H1 (cell line): ENCODE measurements at regions not wholly inside any gene's neighbourhood (a gene's known extent, or its start where the extent isn't known, plus 50 kb on each side); places are given as distances from the start of the nearest gene placed in this dataset.

ENCODE experiments used
- CTCF ChIA-PET: fragments of 300-600 bp; sonication (Branson Sonifier 250); formaldehyde crosslinking; loops from one replicate; lab custom pipeline; 2021; ENCODE audit not compliant: partially characterized antibody; lab: Charles Lee
- POLR2A ChIA-PET: fragments of 300-600 bp; sonication (Branson Sonifier 250); formaldehyde crosslinking; loops from one replicate; lab custom pipeline; 2021; ENCODE audit warnings: inconsistent platforms; ENCODE audit not compliant: partially characterized antibody; lab: Charles Lee
- DNase-seq, 2 experiments: peaks; one replicate each; pipeline versions ENCODE4 v3.0.0 to v3.0.0-alpha.2; 2010 to 2022; ENCODE audit warnings: low spot score in 2 of 2, low read depth in 1 of 2, mixed read lengths in 1 of 2
- FAIRE-seq: peaks from 2 replicates; lab custom pipeline; 2011; peaks lifted over from hg19 to GRCh38; lab: Jason Lieb, UNC
- H2AFZ ChIP-seq: 2 replicates; pipeline ENCODE4 v1.8.1; 2012; ENCODE audit warnings: low read length, inconsistent platforms
- H2AK5ac ChIP-seq: 2 replicates; pipeline ENCODE4 v1.6.1; 2013; ENCODE audit warnings: low read depth, low read length
- H2BK120ac ChIP-seq: replicated peaks from 2 replicates; pipeline ENCODE3; 2013; ENCODE audit warnings: low read depth, low read length, inconsistent platforms
- H2BK12ac ChIP-seq: 2 replicates; pipeline ENCODE4 v1.6.1; 2013; ENCODE audit warnings: low read depth, low read length
- H2BK15ac ChIP-seq: 2 replicates; pipeline ENCODE4 v1.6.1; 2013; ENCODE audit warnings: low read length
- H2BK20ac ChIP-seq: 2 replicates; pipeline ENCODE4 v1.6.1; 2013; ENCODE audit warnings: low read length
- H2BK5ac ChIP-seq: 2 replicates; pipeline ENCODE4 v1.6.1; 2013; ENCODE audit warnings: low read depth, low read length
- H3K14ac ChIP-seq: 2 replicates; pipeline ENCODE4 v1.6.1; 2013; ENCODE audit warnings: inconsistent platforms; ENCODE audit not compliant: insufficient read length
- H3K18ac ChIP-seq: 2 replicates; pipeline ENCODE4 v1.6.1; 2013; ENCODE audit warnings: low read length; ENCODE audit errors: extremely low read depth
- H3K23ac ChIP-seq: 2 replicates; pipeline ENCODE4 v1.6.1; 2013; ENCODE audit warnings: inconsistent platforms; ENCODE audit not compliant: insufficient read length
- H3K23me2 ChIP-seq: 2 replicates; pipeline ENCODE4 v1.6.1; 2013; ENCODE audit warnings: low read depth, low read length
- H3K27ac ChIP-seq: 2 replicates; pipeline ENCODE4 v1.6.1; 2011; ENCODE audit warnings: low read depth, low read length, inconsistent platforms
- H3K27me3 ChIP-seq, 4 experiments: replicated peaks in 1 of 4; 1 replicate in 1 of 4; 2 replicates in 3 of 4; pipeline versions ENCODE4 v1.6.1 to v1.8.1; 2011 to 2013; ENCODE audit warnings: low read length in 3 of 4, mild to moderate bottlenecking in 3 of 4, inconsistent platforms in 2 of 4, mixed read lengths in 2 of 4, moderate library complexity in 1 of 4; ENCODE audit not compliant: control insufficient read depth in 3 of 4, insufficient read depth in 3 of 4; ENCODE audit errors: extremely low read depth in 1 of 4
- H3K36me3 ChIP-seq, 4 experiments: 2 replicates each; pipeline versions ENCODE4 v1.6.1 to v1.8.1; 2011 to 2013; ENCODE audit warnings: mild to moderate bottlenecking in 4 of 4, low read length in 3 of 4, moderate library complexity in 2 of 4, control low read depth in 1 of 4, inconsistent platforms in 1 of 4; ENCODE audit not compliant: insufficient read depth in 4 of 4, control insufficient read depth in 2 of 4
- H3K4ac ChIP-seq: replicated peaks from 2 replicates; pipeline ENCODE3; 2013; ENCODE audit warnings: low read length, low read depth, mixed read lengths, inconsistent platforms; ENCODE audit not compliant: insufficient read length
- H3K4me1 ChIP-seq, 4 experiments: replicated peaks in 1 of 4; 1 replicate in 1 of 4; 2 replicates in 3 of 4; pipeline versions ENCODE4 v1.6.1 to v1.8.1; 2011 to 2013; ENCODE audit warnings: low read length in 3 of 4, inconsistent platforms in 2 of 4, mixed read lengths in 1 of 4; ENCODE audit not compliant: insufficient read depth in 4 of 4, control insufficient read depth in 3 of 4
- H3K4me2 ChIP-seq, 2 experiments: 2 replicates each; pipeline versions ENCODE4 v1.6.1 to v1.8.1; 2011 to 2013; ENCODE audit warnings: low read depth in 2 of 2, low read length in 2 of 2, control low read depth in 1 of 2, inconsistent platforms in 1 of 2, mild to moderate bottlenecking in 1 of 2; ENCODE audit not compliant: insufficient read depth in 1 of 2
- H3K4me3 ChIP-seq, 4 experiments: fragments of 200-600, 300-600 bp in 1 of 4; sonication (generic), shearing (Covaris generic), sonication (Bioruptor Twin) in 1 of 4; 2 replicates each; pipeline versions ENCODE4 v1.5.1 to v1.8.1; 2011 to 2016; ENCODE audit warnings: low read length in 4 of 4, low read depth in 3 of 4, control low read depth in 2 of 4, inconsistent platforms in 2 of 4, mild to moderate bottlenecking in 2 of 4, mixed read lengths in 1 of 4, moderate library complexity in 1 of 4; ENCODE audit not compliant: insufficient read depth in 2 of 4; ENCODE audit errors: extremely low read depth in 1 of 4
- H3K56ac ChIP-seq: replicated peaks from 2 replicates; pipeline ENCODE3; 2013; ENCODE audit warnings: low read depth, mild to moderate bottlenecking, mixed read lengths, low read length, inconsistent platforms; ENCODE audit not compliant: insufficient read length
- H3K79me1 ChIP-seq: 2 replicates; pipeline ENCODE4 v1.6.1; 2013; ENCODE audit warnings: low read depth, low read length, control low read depth
- H3K79me2 ChIP-seq, 2 experiments: 2 replicates each; pipeline versions ENCODE4 v1.6.1 to v1.8.1; 2012 to 2013; ENCODE audit warnings: low read length in 2 of 2, mild to moderate bottlenecking in 2 of 2, inconsistent platforms in 1 of 2; ENCODE audit not compliant: insufficient read depth in 2 of 2, control insufficient read depth in 1 of 2
- H3K9ac ChIP-seq, 4 experiments: replicated peaks in 1 of 4; 1 replicate in 1 of 4; 2 replicates in 3 of 4; pipeline versions ENCODE4 v1.6.1 to v1.8.1; 2011 to 2013; ENCODE audit warnings: low read depth in 3 of 4, low read length in 3 of 4, control low read depth in 2 of 4, mild to moderate bottlenecking in 2 of 4, moderate library complexity in 2 of 4, inconsistent platforms in 1 of 4; ENCODE audit errors: extremely low read depth in 1 of 4
- H3K9me3 ChIP-seq, 2 experiments: 2 replicates each; pipeline versions ENCODE4 v1.6.1 to v1.8.1; 2012 to 2013; ENCODE audit warnings: mild to moderate bottlenecking in 2 of 2, moderate library complexity in 2 of 2, control low read depth in 1 of 2, inconsistent platforms in 1 of 2, low read depth in 1 of 2, low read length in 1 of 2, mixed read lengths in 1 of 2; ENCODE audit not compliant: insufficient read depth in 2 of 2
- H4K20me1 ChIP-seq, 2 experiments: replicated peaks in 1 of 2; 2 replicates each; pipeline versions ENCODE3 to v1.8.1; 2011 to 2013; ENCODE audit warnings: inconsistent platforms in 2 of 2, low read length in 2 of 2, mild to moderate bottlenecking in 1 of 2; ENCODE audit not compliant: insufficient read depth in 2 of 2, control insufficient read depth in 1 of 2
- H4K5ac ChIP-seq: 2 replicates; pipeline ENCODE4 v1.6.1; 2013; ENCODE audit warnings: low read length, low read depth, mixed read lengths, inconsistent platforms; ENCODE audit not compliant: insufficient read length
- H4K8ac ChIP-seq: 2 replicates; pipeline ENCODE4 v1.8.0; 2013; ENCODE audit warnings: mild to moderate bottlenecking, moderate library complexity, low read length, inconsistent platforms; ENCODE audit not compliant: insufficient read depth; ENCODE audit errors: extremely low read depth
- H4K91ac ChIP-seq: replicated peaks from 2 replicates; pipeline ENCODE3; 2013; ENCODE audit warnings: low read length, mixed read lengths, inconsistent platforms; ENCODE audit not compliant: insufficient read length
- KDM4A ChIP-seq: IDR thresholded peaks from one replicate; pipeline ENCODE4 v1.7.1; 2012; ENCODE audit warnings: low read depth, mild to moderate bottlenecking, moderate library complexity, low read length, inconsistent platforms; ENCODE audit not compliant: severe bottlenecking
- RAD21 ChIP-seq, 2 experiments: IDR thresholded peaks in 1 of 2; conservative IDR thresholded peaks in 1 of 2; 2 replicates each; pipeline ENCODE4 v1.6.1; 2011; ENCODE audit warnings: low read depth in 2 of 2, low read length in 2 of 2, improper control_type of control experiment in 1 of 2, inconsistent platforms in 1 of 2, mild to moderate bottlenecking in 1 of 2, moderate library complexity in 1 of 2
- SRF ChIP-seq: IDR thresholded peaks from 2 replicates; pipeline ENCODE4 v1.6.1; 2011; ENCODE audit warnings: mild to moderate bottlenecking, low read depth, low read length, moderate library complexity
- TCF12 ChIP-seq: IDR thresholded peaks from 2 replicates; pipeline ENCODE4 v1.6.1; 2011; ENCODE audit warnings: low read depth, mild to moderate bottlenecking, low read length
- WGBS, 2 experiments: shearing (Covaris generic) in 1 of 2; methylation state at CpG; one replicate each; pipeline versions ENCODE4 v1.1.6 to v1.1.7; 2013 to 2015; ENCODE audit warnings: low lambda C conversion rate in 2 of 2, mixed read lengths in 2 of 2, inconsistent platforms in 1 of 2, low coverage in 1 of 2, missing lambda C conversion rate in 1 of 2; ENCODE audit not compliant: insufficient replicate concordance in 2 of 2, insufficient coverage in 1 of 2, insufficient read length in 1 of 2; ENCODE audit errors: extremely low coverage in 1 of 2, missing lambda C conversion rate in 1 of 2; 5-methylcytosine and 5-hydroxymethylcytosine counted together

DNA sequence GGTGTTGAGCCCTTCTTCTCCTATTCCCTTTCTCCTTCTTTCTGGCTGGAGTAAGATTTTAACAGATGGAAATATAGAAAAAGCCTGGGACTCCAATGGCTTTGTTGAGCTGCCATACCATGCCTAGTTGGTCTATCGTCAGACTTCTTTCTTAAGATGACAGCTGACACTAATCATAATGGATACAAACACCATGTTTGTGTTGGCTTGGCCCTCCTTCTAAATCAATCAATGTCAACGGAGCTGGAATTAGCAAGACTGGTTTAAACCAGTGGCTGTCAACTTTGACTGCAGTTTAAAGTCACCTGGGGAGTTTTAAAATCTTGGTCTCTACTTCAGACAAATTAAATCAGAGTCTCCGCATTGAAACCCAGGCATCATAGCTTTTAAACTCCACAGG is 264.5 kb upstream of the PRR16 start:
- Histone ChIP-seq H3K9ac (no peak overlapping the region), H4K5ac (no peak overlapping the region), H2BK12ac (no peak overlapping the region), H2AFZ (no peak overlapping the region), H3K4ac (no peak overlapping the region), H3K79me2 (no peaks in the 10 kb centered on the region), H2BK5ac (no peak overlapping the region), H3K14ac (no peak overlapping the region), H4K20me1 (no peaks in the 10 kb centered on the region), H3K27me3 (no peaks in the 10 kb centered on the region), H3K4me1 (no peaks in the 10 kb centered on the region), H3K23me2 (no peaks in the 10 kb centered on the region; the same call in 1 of the 2 replicates), H3K4me2 (no peak overlapping the region), H2BK120ac (no peak overlapping the region), H4K8ac (no peak overlapping the region), H4K91ac (no peak overlapping the region), H2BK15ac (no peak overlapping the region), H3K23ac (no peak overlapping the region), H2BK20ac (no peak overlapping the region), H3K79me1 (no peaks in the 10 kb centered on the region), H3K27ac (no peak overlapping the region), H3K9me3 (no peaks in the 10 kb centered on the region), H3K18ac (no peak overlapping the region), H2AK5ac (no peak overlapping the region), H3K4me3 (no peak overlapping the region), H3K56ac (no peak overlapping the region), H3K36me3 (no peaks in the 10 kb centered on the region)
- FAIRE-seq: no peak
- WGBS, 2 experiments: 66% methylated on average over 3 of the region's 3 CpGs; no CpG with 5 or more reads in 1 of the 2 experiments
- ChIA-PET CTCF (no interaction called here), POLR2A (interaction anchor here (0.6 kb wide), 1 partner anchor 1303 kb away, joined by 3 read pairs; no protein-coding TSS in a partner anchor)
- TF ChIP-seq KDM4A (no peak), RAD21 (IDR thresholded peaks at IDR 0.05 in 1 of 2, conservative IDR thresholded peaks at IDR 0.05 in 1 of 2; ENCODE audit: low read depth in 2 of 2, low read length in 2 of 2) (no peak), SRF (no peak), TCF12 (no peak)
- DNase-seq: no peak
